HL-60 (cell line): ENCODE measurements at regions not wholly inside any gene's neighbourhood (a gene's known extent, or its start where the extent isn't known, plus 50 kb on each side); places are given as distances from the start of the nearest gene placed in this dataset.
"Not testable (repeated sequence)": the region's sequence is repeated elsewhere in the genome, so short reads cannot be mapped to it uniquely, and the experiment has no call there.

Experiments
- DNase-seq, 2 experiments: peaks; one replicate each; pipeline ENCODE4 v3.0.0-alpha.2; 2010 to 2020; ENCODE audit warnings: low read depth in 1 of 2, low spot score in 1 of 2
- H3K27ac ChIP-seq: fragments of 250-450 bp; sonication (Bioruptor Pico); replicated peaks from 2 replicates; pipeline ENCODE4 v1.5.1; 2020; ENCODE audit warnings: mild to moderate bottlenecking, moderate library complexity
- H3K27me3 ChIP-seq: fragments of 250-450 bp; sonication (Bioruptor Pico); 2 replicates; pipeline ENCODE4 v1.5.1; 2021; ENCODE audit warnings: mild to moderate bottlenecking, moderate library complexity; ENCODE audit not compliant: insufficient read depth, poor library complexity, severe bottlenecking
- H3K4me3 ChIP-seq: replicated peaks from 2 replicates; pipeline ENCODE4 v1.5.1; 2011; ENCODE audit warnings: mild to moderate bottlenecking, control low read depth, low read length; ENCODE audit not compliant: insufficient read depth
- GABPA ChIP-seq: IDR thresholded peaks from 2 replicates; pipeline ENCODE4 v1.6.1; 2012; ENCODE audit warnings: low read depth
- POLR2AphosphoS5 ChIP-seq: IDR thresholded peaks from 2 replicates; pipeline ENCODE4 v1.6.1; 2012; ENCODE audit warnings: low read depth
- SPI1 ChIP-seq: IDR thresholded peaks from 2 replicates; pipeline ENCODE4 v1.6.1; 2012; ENCODE audit warnings: low read depth, mild to moderate bottlenecking, borderline replicate concordance
- TF ChIP-seq, protein P1 (sequence below): IDR thresholded peaks from one replicate; pipeline ENCODE4 v1.5.1; 2011; ENCODE audit warnings: low read length, control low read depth, inconsistent platforms; ENCODE audit not compliant: insufficient read depth
- TF ChIP-seq, protein P2 (sequence below): IDR thresholded peaks from 2 replicates; pipeline ENCODE4 v1.6.1; 2012; ENCODE audit warnings: low read depth; ENCODE audit not compliant: insufficient replicate concordance

DNA sequence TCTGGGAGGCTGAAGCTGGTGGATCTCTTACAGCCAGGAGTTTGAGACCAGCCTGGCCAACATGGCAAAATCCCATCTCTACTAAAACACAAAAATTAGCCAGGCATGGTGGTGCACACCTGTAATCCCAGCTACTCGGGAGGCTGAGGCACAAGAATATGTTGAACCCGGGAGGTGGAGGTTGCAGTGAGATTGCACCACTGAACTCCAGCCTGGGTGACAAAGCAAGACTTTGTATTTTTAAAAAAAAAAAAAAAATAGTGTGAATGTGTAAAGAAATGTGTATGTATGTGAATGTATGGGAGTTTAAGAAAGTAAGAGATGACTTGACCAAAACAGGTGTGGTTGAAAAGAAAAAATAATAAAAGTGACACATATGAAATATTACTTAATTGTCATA, 167.7 kb upstream of the TEX13C start:
- H3K4me3 ChIP-seq = no peak overlapping the region
- no peak overlapping the region for H3K27ac ChIP-seq
- DNase-seq = no peak
- no peaks in the 10 kb centered on the region for H3K27me3 ChIP-seq
- TF ChIP-seq GABPA (no peak), SPI1 (no peak), POLR2AphosphoS5 (no peak)
- TF ChIP-seq, protein P1, sequence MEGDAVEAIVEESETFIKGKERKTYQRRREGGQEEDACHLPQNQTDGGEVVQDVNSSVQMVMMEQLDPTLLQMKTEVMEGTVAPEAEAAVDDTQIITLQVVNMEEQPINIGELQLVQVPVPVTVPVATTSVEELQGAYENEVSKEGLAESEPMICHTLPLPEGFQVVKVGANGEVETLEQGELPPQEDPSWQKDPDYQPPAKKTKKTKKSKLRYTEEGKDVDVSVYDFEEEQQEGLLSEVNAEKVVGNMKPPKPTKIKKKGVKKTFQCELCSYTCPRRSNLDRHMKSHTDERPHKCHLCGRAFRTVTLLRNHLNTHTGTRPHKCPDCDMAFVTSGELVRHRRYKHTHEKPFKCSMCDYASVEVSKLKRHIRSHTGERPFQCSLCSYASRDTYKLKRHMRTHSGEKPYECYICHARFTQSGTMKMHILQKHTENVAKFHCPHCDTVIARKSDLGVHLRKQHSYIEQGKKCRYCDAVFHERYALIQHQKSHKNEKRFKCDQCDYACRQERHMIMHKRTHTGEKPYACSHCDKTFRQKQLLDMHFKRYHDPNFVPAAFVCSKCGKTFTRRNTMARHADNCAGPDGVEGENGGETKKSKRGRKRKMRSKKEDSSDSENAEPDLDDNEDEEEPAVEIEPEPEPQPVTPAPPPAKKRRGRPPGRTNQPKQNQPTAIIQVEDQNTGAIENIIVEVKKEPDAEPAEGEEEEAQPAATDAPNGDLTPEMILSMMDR = no peak
- TF ChIP-seq, protein P2, sequence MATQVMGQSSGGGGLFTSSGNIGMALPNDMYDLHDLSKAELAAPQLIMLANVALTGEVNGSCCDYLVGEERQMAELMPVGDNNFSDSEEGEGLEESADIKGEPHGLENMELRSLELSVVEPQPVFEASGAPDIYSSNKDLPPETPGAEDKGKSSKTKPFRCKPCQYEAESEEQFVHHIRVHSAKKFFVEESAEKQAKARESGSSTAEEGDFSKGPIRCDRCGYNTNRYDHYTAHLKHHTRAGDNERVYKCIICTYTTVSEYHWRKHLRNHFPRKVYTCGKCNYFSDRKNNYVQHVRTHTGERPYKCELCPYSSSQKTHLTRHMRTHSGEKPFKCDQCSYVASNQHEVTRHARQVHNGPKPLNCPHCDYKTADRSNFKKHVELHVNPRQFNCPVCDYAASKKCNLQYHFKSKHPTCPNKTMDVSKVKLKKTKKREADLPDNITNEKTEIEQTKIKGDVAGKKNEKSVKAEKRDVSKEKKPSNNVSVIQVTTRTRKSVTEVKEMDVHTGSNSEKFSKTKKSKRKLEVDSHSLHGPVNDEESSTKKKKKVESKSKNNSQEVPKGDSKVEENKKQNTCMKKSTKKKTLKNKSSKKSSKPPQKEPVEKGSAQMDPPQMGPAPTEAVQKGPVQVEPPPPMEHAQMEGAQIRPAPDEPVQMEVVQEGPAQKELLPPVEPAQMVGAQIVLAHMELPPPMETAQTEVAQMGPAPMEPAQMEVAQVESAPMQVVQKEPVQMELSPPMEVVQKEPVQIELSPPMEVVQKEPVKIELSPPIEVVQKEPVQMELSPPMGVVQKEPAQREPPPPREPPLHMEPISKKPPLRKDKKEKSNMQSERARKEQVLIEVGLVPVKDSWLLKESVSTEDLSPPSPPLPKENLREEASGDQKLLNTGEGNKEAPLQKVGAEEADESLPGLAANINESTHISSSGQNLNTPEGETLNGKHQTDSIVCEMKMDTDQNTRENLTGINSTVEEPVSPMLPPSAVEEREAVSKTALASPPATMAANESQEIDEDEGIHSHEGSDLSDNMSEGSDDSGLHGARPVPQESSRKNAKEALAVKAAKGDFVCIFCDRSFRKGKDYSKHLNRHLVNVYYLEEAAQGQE = no peak

GRCh38 chrX:125153621-125154020, 166.1 kb upstream of the TEX13C start:
- TF ChIP-seq SPI1 (no peak), GABPA (no peak), POLR2AphosphoS5 (no peak)
- TF ChIP-seq, protein P2 = no peak
- TF ChIP-seq, protein P1 = no peak
- Histone ChIP-seq H3K27me3 (no peaks in the 10 kb centered on the region), H3K27ac (no peak overlapping the region)

GRCh38 chrX:125154288-125155257, 165.1 kb upstream of the TEX13C start:
- H3K27me3 ChIP-seq, H3K4me3 ChIP-seq, H3K27ac ChIP-seq, DNase-seq: not testable (repeated sequence)

More at GRCh38 chrX:125153621-125154020, 166.1 kb upstream of the TEX13C start:
- H3K4me3 ChIP-seq = no peak overlapping the region
- DNase-seq = no peak

GRCh38 chrX:125155296-125156033, 164.2 kb upstream of the TEX13C start:
- H3K27ac ChIP-seq, DNase-seq, H3K27me3 ChIP-seq, H3K4me3 ChIP-seq: not testable (repeated sequence)
